ENCODE measurements at regions not wholly inside any gene's neighbourhood (a gene's known extent, or its start where the extent isn't known, plus 50 kb on each side); places are given as distances from the start of the nearest gene placed in this dataset.

GRCh38 chr21:27693376-27693775 lies 726.5 kb upstream of the ADAMTS5 start:
- CTCF ChIA-PET: no interaction called here
- ATAC-seq (no peak), DNase-seq (no peak)
- H3K4me3 Mint-ChIP-seq: no peak overlapping the region
- no peaks in the 10 kb centered on the region for H3K4me1 Mint-ChIP-seq
- H3K27me3 Mint-ChIP-seq: no peaks in the 10 kb centered on the region
- H3K9me3 Mint-ChIP-seq (ENCODE audit: low read depth): peaks cover under 1% of the 10 kb centered on the region
- no peak overlapping the region for H3K27ac Mint-ChIP-seq
- H3K36me3 Mint-ChIP-seq: no peaks in the 10 kb centered on the region

DNA sequence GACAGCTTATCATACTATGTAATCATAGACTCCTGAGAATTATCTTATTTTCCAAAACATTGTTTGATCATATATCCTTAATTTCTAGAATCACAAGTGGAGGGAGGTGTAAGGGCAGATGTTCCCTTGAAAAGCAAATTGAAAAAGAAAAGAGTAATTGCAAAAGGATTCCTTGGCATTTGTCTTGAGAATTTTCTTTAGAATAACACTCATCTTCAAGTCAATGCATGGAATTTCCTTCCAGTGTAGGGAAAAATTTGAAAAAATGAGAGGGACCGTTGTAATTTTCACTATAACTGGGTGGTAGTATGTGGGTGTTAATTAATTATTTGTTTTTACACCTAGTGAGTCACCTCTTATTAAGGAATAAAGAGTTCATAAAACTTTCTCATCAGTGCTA lies 724.6 kb upstream of the ADAMTS5 start:
- peaks cover 2% of the 10 kb centered on the region for H3K9me3 Mint-ChIP-seq (ENCODE audit: low read depth)
- CTCF ChIA-PET: no interaction called here
- no peaks in the 10 kb centered on the region for H3K4me1 Mint-ChIP-seq
- DNase-seq: no peak
- no peaks in the 10 kb centered on the region for H3K27me3 Mint-ChIP-seq
- H3K27ac Mint-ChIP-seq: no peak overlapping the region
- no peak overlapping the region for H3K4me3 Mint-ChIP-seq
- ATAC-seq: no peak
- H3K36me3 Mint-ChIP-seq: no peaks in the 10 kb centered on the region

- H3K27ac Mint-ChIP-seq: no peak overlapping the region
- no peak for ATAC-seq
- H3K36me3 Mint-ChIP-seq: no peaks in the 10 kb centered on the region
- H3K4me1 Mint-ChIP-seq: no peaks in the 10 kb centered on the region
- CTCF ChIA-PET: no interaction called here
- H3K9me3 Mint-ChIP-seq (ENCODE audit: low read depth): peaks cover 2% of the 10 kb centered on the region
- DNase-seq: no peak
- no peaks in the 10 kb centered on the region for H3K27me3 Mint-ChIP-seq
- no peak overlapping the region for H3K4me3 Mint-ChIP-seq
Observed at GRCh38 chr21:27691006-27691405, 724.1 kb upstream of the ADAMTS5 start.

- DNase-seq (no peak), ATAC-seq (no peak)
- no peaks in the 10 kb centered on the region for H3K27me3 Mint-ChIP-seq
- no peak overlapping the region for H3K4me3 Mint-ChIP-seq
- CTCF ChIA-PET: no interaction called here
- H3K36me3 Mint-ChIP-seq: no peaks in the 10 kb centered on the region
- H3K9me3 Mint-ChIP-seq (ENCODE audit: low read depth): peaks cover 2% of the 10 kb centered on the region
- H3K27ac Mint-ChIP-seq: no peak overlapping the region
- H3K4me1 Mint-ChIP-seq: no peaks in the 10 kb centered on the region
Observed at GRCh38 chr21:27690426-27690825, 723.5 kb upstream of the ADAMTS5 start.

GRCh38 chr21:27688773-27689172 lies 721.9 kb upstream of the ADAMTS5 start:
- no peak overlapping the region for H3K4me3 Mint-ChIP-seq
- CTCF ChIA-PET: no interaction called here
- H3K4me1 Mint-ChIP-seq: no peaks in the 10 kb centered on the region
- H3K9me3 Mint-ChIP-seq (ENCODE audit: low read depth): peaks cover 2% of the 10 kb centered on the region
- no peaks in the 10 kb centered on the region for H3K36me3 Mint-ChIP-seq
- H3K27ac Mint-ChIP-seq: no peak overlapping the region
- H3K27me3 Mint-ChIP-seq: no peaks in the 10 kb centered on the region
- DNase-seq: no peak
- no peak for ATAC-seq

DNA sequence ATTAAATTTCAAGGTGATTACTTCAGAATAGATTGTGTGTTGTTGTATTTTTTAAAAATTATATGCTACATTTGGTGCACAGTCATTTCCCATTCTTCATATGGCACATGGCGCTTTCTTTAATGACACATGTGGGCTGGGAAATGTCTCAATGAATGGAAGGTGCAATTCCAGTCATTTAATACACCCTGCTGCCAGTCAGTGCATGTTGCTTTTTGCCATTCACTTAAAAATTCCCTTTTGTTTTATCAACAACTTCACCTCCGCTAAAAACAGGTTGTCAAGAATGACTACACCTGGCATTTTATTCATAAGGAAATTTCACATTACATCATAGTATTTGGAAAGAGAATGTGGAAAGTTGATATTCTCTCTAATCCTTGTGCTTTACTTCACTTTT lies 716.4 kb upstream of the ADAMTS5 start:
- Mint-ChIP-seq H3K27ac (no peak overlapping the region), H3K27me3 (no peaks in the 10 kb centered on the region), H3K9me3 (ENCODE audit: low read depth) (peaks cover 1% of the 10 kb centered on the region), H3K4me1 (no peaks in the 10 kb centered on the region), H3K4me3 (no peak overlapping the region), H3K36me3 (no peaks in the 10 kb centered on the region)
- ATAC-seq (no peak), DNase-seq (no peak)
- CTCF ChIA-PET: no interaction called here

GRCh38 chr21:27681841-27682240 lies 715.0 kb upstream of the ADAMTS5 start:
- Mint-ChIP-seq H3K9me3 (ENCODE audit: low read depth) (no peaks in the 10 kb centered on the region), H3K27ac (no peak overlapping the region), H3K4me1 (no peaks in the 10 kb centered on the region), H3K36me3 (no peaks in the 10 kb centered on the region), H3K27me3 (no peaks in the 10 kb centered on the region), H3K4me3 (no peak overlapping the region)
- ATAC-seq: no peak
- DNase-seq: no peak
- CTCF ChIA-PET: no interaction called here

- no peak for DNase-seq
- Mint-ChIP-seq H3K27ac (no peak overlapping the region), H3K4me3 (no peak overlapping the region), H3K4me1 (no peaks in the 10 kb centered on the region), H3K36me3 (no peaks in the 10 kb centered on the region), H3K27me3 (no peaks in the 10 kb centered on the region), H3K9me3 (ENCODE audit: low read depth) (no peaks in the 10 kb centered on the region)
- CTCF ChIA-PET: no interaction called here
- no peak for ATAC-seq
Observed at GRCh38 chr21:27681038-27681437, 714.1 kb upstream of the ADAMTS5 start.

DNA sequence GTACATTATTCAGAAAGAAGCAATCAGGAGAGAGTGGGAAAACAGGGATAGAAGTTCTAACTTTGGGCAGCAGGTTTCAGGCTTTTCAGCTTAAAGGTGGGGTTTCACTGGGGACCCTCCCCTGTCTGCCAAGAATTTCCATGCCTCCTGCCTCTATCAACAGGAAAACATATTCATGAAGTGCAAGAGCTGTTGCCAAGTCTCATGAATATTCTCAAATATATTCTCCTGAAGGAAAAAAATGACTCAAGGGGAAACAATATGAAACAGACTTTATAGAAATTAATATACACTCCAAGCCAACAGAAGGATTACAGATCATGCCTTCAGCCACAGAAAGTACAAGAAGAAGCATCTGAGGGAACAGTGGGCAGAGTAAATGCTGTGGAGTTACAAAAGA lies 713.3 kb upstream of the ADAMTS5 start:
- H3K27ac Mint-ChIP-seq: no peak overlapping the region
- no peaks in the 10 kb centered on the region for H3K4me1 Mint-ChIP-seq
- ATAC-seq (no peak), DNase-seq (no peak)
- no peaks in the 10 kb centered on the region for H3K27me3 Mint-ChIP-seq
- H3K4me3 Mint-ChIP-seq: no peak overlapping the region
- CTCF ChIA-PET: no interaction called here
- H3K36me3 Mint-ChIP-seq: no peaks in the 10 kb centered on the region
- no peaks in the 10 kb centered on the region for H3K9me3 Mint-ChIP-seq (ENCODE audit: low read depth)

DNA sequence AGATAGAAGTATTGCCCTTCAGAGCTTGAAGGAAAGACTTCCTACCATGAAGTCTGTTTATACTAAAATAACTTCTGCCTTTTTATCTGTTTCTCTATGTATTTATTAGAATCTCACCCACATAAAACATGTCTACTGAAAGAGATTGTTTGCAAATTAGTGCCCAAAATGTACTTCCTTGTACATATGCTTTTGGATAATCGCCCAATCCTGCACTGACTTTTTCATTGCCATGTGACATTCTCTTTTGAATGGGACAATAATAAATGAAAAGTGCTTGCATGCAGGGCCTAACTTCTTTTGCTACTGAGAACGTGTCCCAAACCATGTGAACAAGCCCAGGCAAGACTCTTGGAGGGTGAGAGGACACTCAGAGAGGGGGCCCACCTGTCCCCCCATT lies 711.6 kb upstream of the ADAMTS5 start:
- H3K4me1 Mint-ChIP-seq: no peaks in the 10 kb centered on the region
- no peaks in the 10 kb centered on the region for H3K36me3 Mint-ChIP-seq
- ATAC-seq (no peak), DNase-seq (no peak)
- no peaks in the 10 kb centered on the region for H3K9me3 Mint-ChIP-seq (ENCODE audit: low read depth)
- no peak overlapping the region for H3K27ac Mint-ChIP-seq
- H3K27me3 Mint-ChIP-seq: no peaks in the 10 kb centered on the region
- CTCF ChIA-PET: no interaction called here
- no peak overlapping the region for H3K4me3 Mint-ChIP-seq

DNA sequence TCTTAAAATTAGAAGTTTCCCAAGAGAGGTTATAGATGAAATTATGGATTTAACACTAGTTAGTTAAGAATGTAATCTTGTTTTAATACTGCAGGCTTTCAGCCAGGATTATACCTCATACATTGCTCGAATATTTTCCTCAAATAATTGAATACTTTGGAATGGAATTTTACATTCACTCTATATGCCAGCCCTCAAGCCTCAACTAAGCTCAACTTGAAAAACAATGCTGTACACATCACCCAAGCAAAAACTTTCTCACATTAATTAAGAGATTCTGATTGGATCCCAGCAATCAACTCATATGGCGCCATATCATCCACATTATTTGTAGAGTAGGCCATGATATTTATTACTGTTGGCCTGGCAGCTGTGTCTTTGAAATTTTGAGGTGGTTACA lies 710.7 kb upstream of the ADAMTS5 start:
- ATAC-seq: no peak
- Mint-ChIP-seq H3K9me3 (ENCODE audit: low read depth) (no peaks in the 10 kb centered on the region), H3K4me1 (no peaks in the 10 kb centered on the region), H3K27me3 (no peaks in the 10 kb centered on the region), H3K36me3 (no peaks in the 10 kb centered on the region), H3K27ac (no peak overlapping the region), H3K4me3 (no peak overlapping the region)
- CTCF ChIA-PET: no interaction called here
- DNase-seq: no peak

DNA sequence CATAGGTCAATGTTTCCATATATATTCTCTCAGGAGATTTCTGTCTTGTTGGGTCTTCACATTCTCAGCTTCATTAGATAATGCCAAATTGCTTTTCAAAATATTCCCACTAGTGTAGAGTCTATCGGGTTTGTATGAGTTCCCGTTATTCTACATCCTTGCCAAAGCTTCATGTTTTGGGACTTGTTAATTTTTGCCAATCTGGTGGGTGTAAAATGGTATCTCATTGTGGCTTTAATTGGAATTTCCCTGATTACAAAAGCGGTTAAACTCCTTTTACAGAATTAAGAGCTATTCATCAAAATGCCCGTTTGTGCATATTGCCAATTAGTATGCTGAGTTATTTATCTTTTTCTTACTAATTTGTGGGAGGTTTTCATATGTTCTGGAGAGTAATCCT lies 708.4 kb upstream of the ADAMTS5 start:
- DNase-seq (no peak), ATAC-seq (no peak)
- H3K9me3 Mint-ChIP-seq (ENCODE audit: low read depth): no peaks in the 10 kb centered on the region
- CTCF ChIA-PET: interaction anchor here (0.7 kb wide), 1 partner anchor 307 kb away, joined by 3 read pairs; no protein-coding TSS in a partner anchor
- H3K4me3 Mint-ChIP-seq: no peak overlapping the region
- H3K4me1 Mint-ChIP-seq: no peaks in the 10 kb centered on the region
- no peak overlapping the region for H3K27ac Mint-ChIP-seq
- no peaks in the 10 kb centered on the region for H3K27me3 Mint-ChIP-seq
- no peaks in the 10 kb centered on the region for H3K36me3 Mint-ChIP-seq

DNA sequence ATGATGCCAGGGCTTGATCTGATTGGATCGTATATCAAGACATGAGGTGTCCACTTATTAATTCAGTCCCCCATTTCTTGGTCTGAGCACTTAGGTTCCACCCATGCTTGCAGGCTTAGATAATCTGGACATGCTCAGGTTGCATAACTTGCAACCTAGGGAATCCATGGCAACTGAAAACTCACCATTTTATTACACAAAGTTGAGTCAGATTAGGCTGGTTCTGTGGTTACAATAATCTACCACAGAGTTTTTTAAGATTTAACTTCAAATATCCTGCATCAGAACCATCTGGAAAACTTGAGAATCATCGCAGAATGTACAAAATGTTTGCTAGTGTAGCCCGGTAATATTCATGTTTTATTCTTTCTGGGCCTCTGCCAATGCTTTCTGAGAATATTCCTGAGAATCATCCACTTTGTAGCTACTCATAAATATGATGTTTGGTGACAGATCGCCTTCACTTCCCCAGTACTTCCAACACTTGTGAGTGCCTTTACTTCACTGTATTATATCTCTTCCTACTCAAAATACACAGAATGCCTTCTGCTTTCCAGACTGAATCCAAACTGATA lies 707.2 kb upstream of the ADAMTS5 start:
- Mint-ChIP-seq H3K4me3 (no peak overlapping the region), H3K27me3 (no peaks in the 10 kb centered on the region), H3K4me1 (no peaks in the 10 kb centered on the region), H3K9me3 (ENCODE audit: low read depth) (no peaks in the 10 kb centered on the region), H3K27ac (no peak overlapping the region), H3K36me3 (no peaks in the 10 kb centered on the region)
- no peak for DNase-seq
- CTCF ChIA-PET: no interaction called here
- no peak for ATAC-seq

DNA sequence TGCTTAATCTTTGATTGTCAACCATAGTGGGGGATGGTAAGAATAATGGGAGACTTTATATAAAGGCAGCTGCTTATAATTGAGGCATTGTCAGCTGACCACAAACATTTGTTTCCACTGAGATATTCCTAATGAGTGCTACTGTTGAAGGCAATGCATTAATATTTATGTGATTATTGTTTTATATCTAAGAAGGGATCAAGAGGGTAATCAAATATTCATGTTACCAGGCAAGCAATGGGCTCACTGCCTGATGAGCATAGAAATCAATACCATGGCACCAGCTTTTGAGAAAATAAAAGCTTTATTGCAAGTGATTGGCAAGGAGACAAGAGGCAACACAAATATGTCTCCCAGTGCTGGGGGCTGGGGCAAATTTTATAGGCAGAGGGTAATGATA lies 706.7 kb upstream of the ADAMTS5 start:
- no peak for ATAC-seq
- H3K4me1 Mint-ChIP-seq: no peaks in the 10 kb centered on the region
- no peak overlapping the region for H3K4me3 Mint-ChIP-seq
- no peak overlapping the region for H3K27ac Mint-ChIP-seq
- H3K36me3 Mint-ChIP-seq: no peaks in the 10 kb centered on the region
- H3K27me3 Mint-ChIP-seq: no peaks in the 10 kb centered on the region
- no peaks in the 10 kb centered on the region for H3K9me3 Mint-ChIP-seq (ENCODE audit: low read depth)
- no peak for DNase-seq
- CTCF ChIA-PET: no interaction called here

GRCh38 chr21:27671207-27671606 lies 704.3 kb upstream of the ADAMTS5 start:
- Mint-ChIP-seq H3K27me3 (no peaks in the 10 kb centered on the region), H3K36me3 (no peaks in the 10 kb centered on the region), H3K4me1 (no peaks in the 10 kb centered on the region), H3K27ac (no peak overlapping the region), H3K9me3 (ENCODE audit: low read depth) (peaks cover 4% of the 10 kb centered on the region), H3K4me3 (no peak overlapping the region)
- DNase-seq (no peak), ATAC-seq (no peak)
- CTCF ChIA-PET: no interaction called here

Data from activated CD8-positive, alpha-beta memory T cell treated with anti-CD3 and anti-CD28 coated beads, Interleukin-2, amount 10 ng/mL, durations not matched to agents 7 days and 5 days (primary cell).